ENCODE measurements at regions not wholly inside any gene's neighbourhood (a gene's known extent, or its start where the extent isn't known, plus 50 kb on each side); places are given as distances from the start of the nearest gene placed in this dataset.

GRCh38 chr18:70380915-70381896 is 92.4 kb downstream of the SOCS6 start (continued):
- TF ChIP-seq POGK (CRISPR knock-in tag; conservative IDR thresholded peaks at IDR 0.05) (no peak), RXRB (CRISPR knock-in tag; IDR thresholded peaks at IDR 0.05; ENCODE audit: borderline replicate concordance) (peak; percentile 38), IKZF1 (IDR thresholded peaks at IDR 0.05) (no peak), ZNF644 (CRISPR knock-in tag; IDR thresholded peaks at IDR 0.05; ENCODE audit: low read depth) (0 out of 2 replicates have a peak, but pooled peaks have one; percentile 25), MIXL1 (CRISPR knock-in tag; IDR thresholded peaks at IDR 0.05) (peak; percentile 72), PPARG (CRISPR knock-in tag; conservative IDR thresholded peaks at IDR 0.05) (peak; percentile 80), POLR2A (IDR thresholded peaks at IDR 0.05; ENCODE audit: insufficient read depth in 1 of 2, low read depth in 2 of 2, low read length in 2 of 2) (peak; percentile 56 to 66), ZZZ3 (CRISPR knock-in tag; IDR thresholded peaks at IDR 0.05; ENCODE audit: borderline replicate concordance) (no peak), FOXK1 (CRISPR knock-in tag; IDR thresholded peaks at IDR 0.05; ENCODE audit: borderline replicate concordance, low read depth) (no peak), ZBTB46 (CRISPR knock-in tag; IDR thresholded peaks at IDR 0.05; ENCODE audit: borderline replicate concordance) (no peak), CREBL2 (CRISPR knock-in tag; IDR thresholded peaks at IDR 0.05; ENCODE audit: borderline replicate concordance) (no peak), MED13 (CRISPR knock-in tag; IDR thresholded peaks at IDR 0.05) (peak; percentile 69; the same call in 1 of the 2 replicates), SNRNP70 (IDR thresholded peaks at IDR 0.05; ENCODE audit: low read depth, low read length) (no peak), ZBTB26 (CRISPR knock-in tag; IDR thresholded peaks at IDR 0.05; ENCODE audit: borderline replicate concordance) (no peak), CREM (IDR thresholded peaks at IDR 0.05) (peak; percentile 45; the same call in 1 of the 2 replicates), CREM (CRISPR knock-in tag; IDR thresholded peaks at IDR 0.05) (no peak), TERF1 (CRISPR knock-in tag; IDR thresholded peaks at IDR 0.05) (no peak), ZFAT (CRISPR knock-in tag; conservative IDR thresholded peaks at IDR 0.05) (peak; percentile 69; the same call in 1 of the 2 replicates), TOPORS (CRISPR knock-in tag; IDR thresholded peaks at IDR 0.05) (no peak), NKX3-1 (CRISPR knock-in tag; IDR thresholded peaks at IDR 0.05) (no peak), SIN3B (IDR thresholded peaks at IDR 0.05; ENCODE audit: low read length) (no peak), ELF3 (CRISPR knock-in tag; IDR thresholded peaks at IDR 0.05) (peak; percentile 75), RBFOX2 (IDR thresholded peaks at IDR 0.05; ENCODE audit: low read depth, low read length) (peak; percentile 61), ZNF567 (CRISPR knock-in tag; IDR thresholded peaks at IDR 0.05; ENCODE audit: borderline replicate concordance) (no peak), ZSCAN20 (CRISPR knock-in tag; IDR thresholded peaks at IDR 0.05; ENCODE audit: borderline replicate concordance) (no peak), KDM1A (CRISPR knock-in tag; IDR thresholded peaks at IDR 0.05) (no peak)

Data from HepG2 (cell line).